KOPT-K1 (cell line): ENCODE measurements at regions not wholly inside any gene's neighbourhood (a gene's known extent, or its start where the extent isn't known, plus 50 kb on each side); places are given as distances from the start of the nearest gene placed in this dataset.
"Not testable (repeated sequence)": the region's sequence is repeated elsewhere in the genome, so short reads cannot be mapped to it uniquely, and the experiment has no call there.

ENCODE experiments used
- H3K27ac ChIP-seq: fragments of 200-600 bp; sonication (generic); 2 replicates; pipeline ENCODE4 v1.5.1; 2016; ENCODE audit warnings: antibody characterized with exemption, mild to moderate bottlenecking, low read depth, low read length; ENCODE audit not compliant: poor library complexity, severe bottlenecking
- H3K36me3 ChIP-seq: fragments of 200-600 bp; sonication (generic); 2 replicates; pipeline ENCODE4 v1.5.1; 2017; ENCODE audit warnings: antibody characterized with exemption, mild to moderate bottlenecking, low read length, moderate library complexity; ENCODE audit not compliant: insufficient read depth
- H3K9me3 ChIP-seq: fragments of 200-600 bp; sonication (generic); 2 replicates; pipeline ENCODE4 v1.5.1; 2017; ENCODE audit warnings: antibody characterized with exemption, low read length, mild to moderate bottlenecking; ENCODE audit not compliant: insufficient read depth, poor library complexity, severe bottlenecking

- Histone ChIP-seq H3K36me3 (no peaks in the 10 kb centered on the region), H3K9me3 (no peaks in the 10 kb centered on the region), H3K27ac (no peak overlapping the region)
These were observed 817.0 kb downstream of the CENPC start for GRCh38 chr4:66728280-66728679.

DNA sequence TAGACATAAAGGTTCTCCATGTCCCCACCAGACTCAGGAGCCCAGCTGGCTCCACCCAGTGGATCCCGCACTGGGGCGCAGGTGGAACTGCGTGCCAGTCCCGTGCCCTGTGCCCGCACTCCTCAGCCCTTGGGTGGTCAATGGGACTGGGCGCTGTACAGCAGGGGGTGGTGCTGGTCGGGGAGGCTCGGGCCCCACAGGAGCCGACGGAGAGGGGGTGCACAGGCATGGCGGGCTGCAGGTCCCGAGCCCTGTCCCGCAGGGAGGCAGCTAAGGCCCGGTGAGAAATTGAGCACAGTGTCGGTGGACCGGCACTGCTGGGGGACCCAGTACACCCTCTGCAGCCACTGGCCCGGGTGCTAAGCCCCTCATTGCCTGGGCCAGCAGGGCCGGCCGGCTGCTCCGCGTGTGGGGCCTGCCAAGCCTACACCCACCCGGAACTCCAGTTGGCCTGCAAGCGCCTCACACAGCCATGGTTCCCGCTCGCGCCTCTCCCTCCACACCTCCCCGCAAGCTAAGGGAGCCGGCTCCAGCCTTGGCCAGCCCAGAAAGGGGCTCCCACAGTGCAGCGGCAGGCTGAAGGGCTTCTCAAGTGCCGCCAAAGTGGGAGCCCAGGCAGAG, 832.9 kb downstream of the CENPC start:
- not testable (repeated sequence) for H3K9me3 ChIP-seq, H3K36me3 ChIP-seq

GRCh38 chr4:66704243-66704642, 841.1 kb downstream of the CENPC start:
- H3K36me3 ChIP-seq, result no peaks in the 10 kb centered on the region
- no peaks in the 10 kb centered on the region for H3K9me3 ChIP-seq

More for the DNA sequence above, 832.9 kb downstream of the CENPC start:
- H3K27ac ChIP-seq, result not testable (repeated sequence)

GRCh38 chr4:66694739-66695138, 850.6 kb downstream of the CENPC start:
- Histone ChIP-seq H3K27ac (no peak overlapping the region), H3K9me3 (peaks cover 5% of the 10 kb centered on the region), H3K36me3 (no peaks in the 10 kb centered on the region)

More at GRCh38 chr4:66704243-66704642, 841.1 kb downstream of the CENPC start:
- H3K27ac ChIP-seq, result no peak overlapping the region

GRCh38 chr4:66693694-66694093, 851.6 kb downstream of the CENPC start:
- H3K27ac ChIP-seq, result no peak overlapping the region
- peaks cover under 1% of the 10 kb centered on the region for H3K9me3 ChIP-seq
- H3K36me3 ChIP-seq, result no peaks in the 10 kb centered on the region

DNA sequence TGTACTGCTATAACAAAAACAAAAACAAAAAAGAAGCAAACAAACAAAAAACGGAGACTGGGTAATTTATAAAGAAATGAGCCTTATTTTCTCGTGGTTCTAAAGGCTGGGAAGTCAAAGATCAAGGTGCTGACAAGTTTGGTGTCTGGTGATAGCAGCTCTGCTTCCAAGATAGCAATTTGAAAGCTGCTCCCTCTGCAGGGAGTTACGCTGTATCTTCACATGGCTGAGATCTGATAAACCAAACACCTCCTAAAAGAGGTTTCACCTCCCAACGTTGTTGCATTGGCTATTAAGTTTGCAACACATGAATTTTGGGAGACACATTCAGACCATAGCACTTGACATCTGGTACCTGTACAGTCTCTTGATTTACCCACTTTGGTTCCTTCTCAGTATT, 854.2 kb downstream of the CENPC start:
- Histone ChIP-seq H3K36me3 (no peaks in the 10 kb centered on the region), H3K27ac (no peak overlapping the region), H3K9me3 (no peaks in the 10 kb centered on the region)

GRCh38 chr4:66688674-66689073, 856.6 kb downstream of the CENPC start:
- Histone ChIP-seq H3K9me3 (peaks cover under 1% of the 10 kb centered on the region), H3K36me3 (no peaks in the 10 kb centered on the region), H3K27ac (no peak overlapping the region)

DNA sequence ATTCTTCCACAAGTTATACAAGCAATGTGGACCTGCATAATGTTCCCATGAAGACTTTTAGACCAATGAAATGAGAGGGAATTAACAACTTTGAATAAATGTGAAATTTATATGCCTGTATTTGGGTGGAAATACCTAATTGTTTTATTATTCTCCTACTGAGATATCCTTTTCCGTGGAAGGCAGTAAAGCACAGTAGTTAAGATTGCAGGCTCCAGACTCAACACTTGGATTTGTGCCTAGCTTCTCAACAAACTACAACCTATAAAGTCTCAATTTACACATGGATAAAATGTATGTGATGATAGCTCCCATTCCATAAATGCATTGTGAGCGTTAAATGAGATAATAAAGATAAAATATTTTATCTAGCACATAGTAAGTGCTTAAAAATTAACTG, 857.8 kb downstream of the CENPC start:
- no peaks in the 10 kb centered on the region for H3K36me3 ChIP-seq
- H3K9me3 ChIP-seq, result peaks cover 6% of the 10 kb centered on the region
- no peak overlapping the region for H3K27ac ChIP-seq

DNA sequence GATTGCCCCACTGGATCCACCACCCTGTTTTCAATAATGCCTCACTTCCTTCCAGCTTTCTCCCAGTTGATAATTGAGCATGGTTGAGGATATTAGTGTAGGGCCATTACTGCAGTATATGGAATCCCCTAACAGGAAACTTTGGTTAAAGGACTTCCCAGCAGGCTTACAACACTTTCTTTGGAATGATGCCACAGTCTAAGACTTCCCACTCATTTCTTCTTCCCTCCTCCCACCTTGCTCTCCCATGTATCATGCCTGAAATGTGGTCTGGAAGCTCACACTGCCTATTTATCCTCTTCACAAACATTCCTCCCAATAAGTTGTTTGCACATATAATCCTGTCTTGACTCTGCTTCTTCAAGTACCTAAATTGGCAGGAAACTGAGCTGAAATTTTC, 863.3 kb downstream of the CENPC start:
- no peaks in the 10 kb centered on the region for H3K36me3 ChIP-seq
- peaks cover 25% of the 10 kb centered on the region for H3K9me3 ChIP-seq
- H3K27ac ChIP-seq, result no peak overlapping the region

DNA sequence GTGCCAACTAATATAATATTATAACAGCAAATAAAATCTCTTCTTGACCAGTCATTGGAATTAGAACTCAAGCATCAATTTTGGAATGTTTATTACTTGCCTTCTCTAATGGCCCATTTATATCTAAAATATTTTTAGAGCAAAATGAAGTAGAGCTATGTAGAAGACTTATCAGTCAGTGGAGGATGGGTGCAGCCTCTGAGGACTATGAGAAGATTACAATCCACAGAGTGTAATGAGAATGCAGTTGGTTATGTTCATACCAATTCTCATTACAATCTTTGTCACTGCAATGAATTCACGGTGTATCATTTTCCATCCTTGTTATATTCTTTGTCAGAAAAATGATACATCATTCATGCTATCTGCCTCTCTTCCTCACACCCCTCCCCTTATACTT, 878.1 kb downstream of the CENPC start:
- Histone ChIP-seq H3K36me3 (no peaks in the 10 kb centered on the region), H3K9me3 (peaks cover 11% of the 10 kb centered on the region), H3K27ac (peak overlapping the region; percentile 55)

GRCh38 chr4:66662620-66663019, 882.7 kb downstream of the CENPC start:
- H3K27ac ChIP-seq, result no peak overlapping the region
- no peaks in the 10 kb centered on the region for H3K36me3 ChIP-seq
- H3K9me3 ChIP-seq, result no peaks in the 10 kb centered on the region

- Histone ChIP-seq H3K9me3 (no peaks in the 10 kb centered on the region), H3K27ac (no peak overlapping the region), H3K36me3 (no peaks in the 10 kb centered on the region)
These were observed 886.5 kb downstream of the CENPC start for GRCh38 chr4:66658809-66659208.

GRCh38 chr4:66655505-66655904, 889.8 kb downstream of the CENPC start:
- no peaks in the 10 kb centered on the region for H3K36me3 ChIP-seq
- no peak overlapping the region for H3K27ac ChIP-seq
- peaks cover 4% of the 10 kb centered on the region for H3K9me3 ChIP-seq

GRCh38 chr4:66653937-66654336, 891.4 kb downstream of the CENPC start:
- H3K9me3 ChIP-seq, result peaks cover 4% of the 10 kb centered on the region
- no peaks in the 10 kb centered on the region for H3K36me3 ChIP-seq
- no peak overlapping the region for H3K27ac ChIP-seq

DNA sequence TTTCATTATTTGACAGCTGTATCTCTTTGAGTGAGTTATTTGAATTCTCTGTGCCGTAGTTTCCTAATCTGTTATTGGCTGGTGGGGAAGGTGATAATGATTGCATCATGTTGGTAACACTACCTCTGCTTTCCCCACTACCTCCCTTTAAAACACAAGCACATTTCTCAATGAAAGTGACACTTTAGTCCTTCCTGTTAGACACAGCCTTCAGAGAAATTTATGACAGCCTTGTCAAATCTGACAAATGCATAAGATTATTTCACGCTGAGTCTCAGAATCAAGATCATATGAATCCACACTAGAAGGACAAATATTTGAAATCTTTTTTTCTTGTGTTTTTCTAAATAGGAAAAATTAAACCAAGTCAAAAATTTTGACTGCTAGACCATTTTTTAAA, 896.1 kb downstream of the CENPC start:
- Histone ChIP-seq H3K9me3 (peaks cover 4% of the 10 kb centered on the region), H3K36me3 (no peaks in the 10 kb centered on the region), H3K27ac (no peak overlapping the region)

DNA sequence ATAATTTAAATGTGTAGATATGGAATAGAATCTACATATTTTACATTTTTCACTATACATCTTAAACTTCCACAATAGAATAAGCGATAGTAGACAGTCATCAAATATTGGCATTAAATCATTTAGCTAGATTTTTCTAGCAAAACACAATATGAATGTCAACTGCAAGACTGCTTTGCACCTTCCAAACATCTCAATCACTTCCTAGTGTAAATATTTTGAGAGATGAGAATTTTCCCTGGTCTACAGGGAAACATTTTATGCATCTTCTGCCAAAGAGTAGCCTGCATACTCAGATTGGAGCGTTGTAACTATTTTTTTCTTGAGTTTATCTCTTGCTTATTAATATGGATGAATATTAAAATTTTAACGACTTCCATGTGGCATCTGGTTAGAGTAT, 897.4 kb downstream of the CENPC start:
- H3K9me3 ChIP-seq, result peaks cover 4% of the 10 kb centered on the region
- H3K36me3 ChIP-seq, result no peaks in the 10 kb centered on the region
- H3K27ac ChIP-seq, result no peak overlapping the region
